Panc1 (cell line): ENCODE measurements at regions not wholly inside any gene's neighbourhood (a gene's known extent, or its start where the extent isn't known, plus 50 kb on each side); places are given as distances from the start of the nearest gene placed in this dataset.

Experiments used
- ATAC-seq: fragments of 200-7000 bp; cut with Tn5 transposase; 2 replicates; pipeline ENCODE4 v1.9.1; 2020; ENCODE audit warnings: mild to moderate bottlenecking, moderate library complexity
- BruUV-seq: library from RNA; stranded (reverse); fragments of 400-500 nt; replicated peaks from 2 replicates; lab custom pipeline; 2021; lab: Mats Ljungman, UMichigan
- CTCF ChIA-PET: fragments of 300-600 bp; sonication (Branson Sonifier 250); formaldehyde crosslinking; loops from one replicate; lab custom pipeline; 2022; ENCODE audit warnings: antibody characterized with exemption; lab: Charles Lee
- POLR2A ChIA-PET: fragments of 300-600 bp; sonication (Branson Sonifier 250); formaldehyde crosslinking; loops from one replicate; lab custom pipeline; 2022; ENCODE audit warnings: antibody characterized with exemption; lab: Charles Lee
- DNase-seq: peaks from one replicate; pipeline ENCODE4 v3.0.0-alpha.2; 2010; ENCODE audit warnings: low read depth, low spot score
- H3K27ac ChIP-seq: 2 replicates; pipeline ENCODE4 v1.5.1; 2011; ENCODE audit warnings: mild to moderate bottlenecking, low read length, inconsistent platforms
- H3K27me3 ChIP-seq: fragments of 200-500 bp; sonication (Bioruptor generic); 2 replicates; pipeline ENCODE4 v1.6.0; 2014; ENCODE audit warnings: low read length, inconsistent platforms; ENCODE audit not compliant: control insufficient read depth, insufficient read depth
- H3K36me3 ChIP-seq: fragments of 200-500 bp; sonication (Bioruptor generic); 2 replicates; pipeline ENCODE4 v1.5.1; 2014; ENCODE audit warnings: inconsistent platforms, mild to moderate bottlenecking, low read length, moderate library complexity; ENCODE audit not compliant: control insufficient read depth, insufficient read depth
- H3K4me1 ChIP-seq: 2 replicates; pipeline ENCODE4 v1.5.1; 2011; ENCODE audit warnings: inconsistent platforms, mild to moderate bottlenecking, low read length, moderate library complexity; ENCODE audit not compliant: control insufficient read depth, insufficient read depth
- H3K4me3 ChIP-seq, 2 experiments: 2 replicates each; pipeline ENCODE4 v1.5.1; 2011 to 2012; ENCODE audit warnings: low read depth in 2 of 2, low read length in 2 of 2, mild to moderate bottlenecking in 2 of 2, inconsistent platforms in 1 of 2, moderate library complexity in 1 of 2
- H3K9me3 ChIP-seq: fragments of 200-500 bp; sonication (Bioruptor generic); 2 replicates; pipeline ENCODE4 v1.5.1; 2014; ENCODE audit warnings: low read depth, mild to moderate bottlenecking, inconsistent platforms, low read length, moderate library complexity; ENCODE audit not compliant: control insufficient read depth, insufficient read depth
- POLR2AphosphoS5 ChIP-seq: IDR thresholded peaks from 2 replicates; pipeline ENCODE4 v1.6.1; 2012; ENCODE audit warnings: mild to moderate bottlenecking, low read depth, low read length, moderate library complexity
- SIN3A ChIP-seq: IDR thresholded peaks from 2 replicates; pipeline ENCODE4 v1.6.1; 2012; ENCODE audit warnings: low read depth, mild to moderate bottlenecking, low read length, moderate library complexity, borderline replicate concordance; ENCODE audit not compliant: insufficient read depth
- TCF7L2 ChIP-seq: IDR thresholded peaks from 2 replicates; pipeline ENCODE4 v1.6.1; 2011; ENCODE audit warnings: mild to moderate bottlenecking, low read depth, low read length, inconsistent platforms
- in situ Hi-C: cut with HindIII; loops from 2 replicates; pipeline ENCODE4 v1.10.0; 2016; ENCODE audit warnings: low sequenced_read_pairs, low pct_unique_long_range_greater_than_20kb
- intact Hi-C: fragments of 100-400 bp; cut with micrococcal nuclease; formaldehyde crosslinking; loops from one replicate; pipeline ENCODE4 v1.10.0; 2022; ENCODE audit not compliant: unreplicated experiment
- TF ChIP-seq, protein P1 (sequence below), 2 experiments: IDR thresholded peaks; 2 replicates each; pipeline ENCODE4 v1.6.1; 2011 to 2012; ENCODE audit warnings: low read depth in 2 of 2, control low read depth in 1 of 2, low read length in 1 of 2, mild to moderate bottlenecking in 1 of 2, moderate library complexity in 1 of 2; ENCODE audit not compliant: insufficient read depth in 1 of 2
- TF ChIP-seq, protein P2 (sequence below): fragments of 450-650 bp; IDR thresholded peaks from 2 replicates; pipeline ENCODE4 v1.5.1; 2017; ENCODE audit warnings: mild to moderate bottlenecking

DNA sequence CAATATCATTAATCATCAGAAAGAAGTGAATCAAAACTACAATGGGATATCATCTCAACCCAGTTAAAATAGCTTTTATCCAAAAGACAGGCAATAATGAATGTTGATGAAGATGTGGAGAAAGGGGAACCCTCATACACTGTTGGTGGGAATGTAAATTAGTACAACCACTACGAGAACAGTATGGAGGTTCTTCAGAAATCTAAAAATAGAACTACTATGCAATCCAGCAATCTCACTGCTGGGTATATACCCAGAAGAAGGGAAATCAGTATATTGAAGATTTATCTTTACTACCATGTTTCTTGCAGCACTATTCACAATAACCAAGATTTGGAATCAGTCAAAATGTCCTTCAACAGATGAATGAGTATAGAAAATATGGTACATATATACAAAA is 189.8 kb downstream of the HHIPL2 start:
- no peaks in the 10 kb centered on the region for H3K4me1 ChIP-seq
- intact Hi-C loops: no loop called here
- POLR2A ChIA-PET: no interaction called here
- TF ChIP-seq SIN3A: no peak
- TF ChIP-seq TCF7L2: no peak
- TF ChIP-seq, protein P1, sequence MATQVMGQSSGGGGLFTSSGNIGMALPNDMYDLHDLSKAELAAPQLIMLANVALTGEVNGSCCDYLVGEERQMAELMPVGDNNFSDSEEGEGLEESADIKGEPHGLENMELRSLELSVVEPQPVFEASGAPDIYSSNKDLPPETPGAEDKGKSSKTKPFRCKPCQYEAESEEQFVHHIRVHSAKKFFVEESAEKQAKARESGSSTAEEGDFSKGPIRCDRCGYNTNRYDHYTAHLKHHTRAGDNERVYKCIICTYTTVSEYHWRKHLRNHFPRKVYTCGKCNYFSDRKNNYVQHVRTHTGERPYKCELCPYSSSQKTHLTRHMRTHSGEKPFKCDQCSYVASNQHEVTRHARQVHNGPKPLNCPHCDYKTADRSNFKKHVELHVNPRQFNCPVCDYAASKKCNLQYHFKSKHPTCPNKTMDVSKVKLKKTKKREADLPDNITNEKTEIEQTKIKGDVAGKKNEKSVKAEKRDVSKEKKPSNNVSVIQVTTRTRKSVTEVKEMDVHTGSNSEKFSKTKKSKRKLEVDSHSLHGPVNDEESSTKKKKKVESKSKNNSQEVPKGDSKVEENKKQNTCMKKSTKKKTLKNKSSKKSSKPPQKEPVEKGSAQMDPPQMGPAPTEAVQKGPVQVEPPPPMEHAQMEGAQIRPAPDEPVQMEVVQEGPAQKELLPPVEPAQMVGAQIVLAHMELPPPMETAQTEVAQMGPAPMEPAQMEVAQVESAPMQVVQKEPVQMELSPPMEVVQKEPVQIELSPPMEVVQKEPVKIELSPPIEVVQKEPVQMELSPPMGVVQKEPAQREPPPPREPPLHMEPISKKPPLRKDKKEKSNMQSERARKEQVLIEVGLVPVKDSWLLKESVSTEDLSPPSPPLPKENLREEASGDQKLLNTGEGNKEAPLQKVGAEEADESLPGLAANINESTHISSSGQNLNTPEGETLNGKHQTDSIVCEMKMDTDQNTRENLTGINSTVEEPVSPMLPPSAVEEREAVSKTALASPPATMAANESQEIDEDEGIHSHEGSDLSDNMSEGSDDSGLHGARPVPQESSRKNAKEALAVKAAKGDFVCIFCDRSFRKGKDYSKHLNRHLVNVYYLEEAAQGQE (IDR thresholded peaks at IDR 0.05; ENCODE audit: insufficient read depth in 1 of 2, low read depth in 2 of 2, low read length in 1 of 2): no peak
- no peak for TF ChIP-seq POLR2AphosphoS5
- TF ChIP-seq, protein P2, sequence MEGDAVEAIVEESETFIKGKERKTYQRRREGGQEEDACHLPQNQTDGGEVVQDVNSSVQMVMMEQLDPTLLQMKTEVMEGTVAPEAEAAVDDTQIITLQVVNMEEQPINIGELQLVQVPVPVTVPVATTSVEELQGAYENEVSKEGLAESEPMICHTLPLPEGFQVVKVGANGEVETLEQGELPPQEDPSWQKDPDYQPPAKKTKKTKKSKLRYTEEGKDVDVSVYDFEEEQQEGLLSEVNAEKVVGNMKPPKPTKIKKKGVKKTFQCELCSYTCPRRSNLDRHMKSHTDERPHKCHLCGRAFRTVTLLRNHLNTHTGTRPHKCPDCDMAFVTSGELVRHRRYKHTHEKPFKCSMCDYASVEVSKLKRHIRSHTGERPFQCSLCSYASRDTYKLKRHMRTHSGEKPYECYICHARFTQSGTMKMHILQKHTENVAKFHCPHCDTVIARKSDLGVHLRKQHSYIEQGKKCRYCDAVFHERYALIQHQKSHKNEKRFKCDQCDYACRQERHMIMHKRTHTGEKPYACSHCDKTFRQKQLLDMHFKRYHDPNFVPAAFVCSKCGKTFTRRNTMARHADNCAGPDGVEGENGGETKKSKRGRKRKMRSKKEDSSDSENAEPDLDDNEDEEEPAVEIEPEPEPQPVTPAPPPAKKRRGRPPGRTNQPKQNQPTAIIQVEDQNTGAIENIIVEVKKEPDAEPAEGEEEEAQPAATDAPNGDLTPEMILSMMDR: no peak
- no TSS peak for BruUV-seq
- H3K36me3 ChIP-seq: no peaks in the 10 kb centered on the region
- no peak for ATAC-seq
- no peaks in the 10 kb centered on the region for H3K27me3 ChIP-seq
- CTCF ChIA-PET: no interaction called here
- no peak for DNase-seq
- no peak overlapping the region for H3K27ac ChIP-seq
- H3K4me3 ChIP-seq: no peak overlapping the region
- H3K9me3 ChIP-seq: no peaks in the 10 kb centered on the region
- in situ Hi-C loops: no loop called here

DNA sequence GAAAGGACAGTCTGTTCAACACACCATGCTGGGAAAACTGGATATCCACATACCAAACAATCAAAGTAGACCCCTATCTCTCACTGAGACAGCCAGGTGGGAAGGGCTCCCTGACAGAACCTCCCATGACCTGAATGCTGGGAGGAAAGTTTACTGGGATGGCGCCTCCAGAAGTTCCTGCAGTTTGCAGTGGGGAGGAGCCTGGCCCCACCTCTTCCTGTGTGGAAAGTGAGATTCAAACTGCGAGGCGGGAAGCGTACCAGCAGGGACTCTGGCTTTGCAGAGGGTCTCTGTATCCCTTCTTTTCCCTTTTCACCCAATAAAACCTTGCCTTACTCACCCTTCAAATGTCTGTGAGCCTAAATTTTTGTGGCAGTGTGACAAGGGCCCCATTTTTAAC is 190.7 kb downstream of the HHIPL2 start:
- Histone ChIP-seq H3K27me3 (no peaks in the 10 kb centered on the region), H3K4me3 (no peak overlapping the region), H3K36me3 (no peaks in the 10 kb centered on the region), H3K4me1 (no peaks in the 10 kb centered on the region), H3K27ac (no peak overlapping the region), H3K9me3 (no peaks in the 10 kb centered on the region)
- intact Hi-C loops: no loop called here
- ATAC-seq (no peak), DNase-seq (no peak)
- TF ChIP-seq TCF7L2 (no peak), SIN3A (no peak), POLR2AphosphoS5 (no peak)
- TF ChIP-seq, protein P2: no peak
- TF ChIP-seq, protein P1 (IDR thresholded peaks at IDR 0.05; ENCODE audit: insufficient read depth in 1 of 2, low read depth in 2 of 2, low read length in 1 of 2): no peak
- BruUV-seq: no TSS peak
- in situ Hi-C loops: no loop called here
- ChIA-PET POLR2A (no interaction called here), CTCF (no interaction called here)
